Left kidney (tissue), 1 donor: ENCODE measurements at regions not wholly inside any gene's neighbourhood (a gene's known extent, or its start where the extent isn't known, plus 50 kb on each side); places are given as distances from the start of the nearest gene placed in this dataset.

Experiments
- DNase-seq: peaks from one replicate; pipeline ENCODE4 v3.0.0-alpha.2; 2013

DNA sequence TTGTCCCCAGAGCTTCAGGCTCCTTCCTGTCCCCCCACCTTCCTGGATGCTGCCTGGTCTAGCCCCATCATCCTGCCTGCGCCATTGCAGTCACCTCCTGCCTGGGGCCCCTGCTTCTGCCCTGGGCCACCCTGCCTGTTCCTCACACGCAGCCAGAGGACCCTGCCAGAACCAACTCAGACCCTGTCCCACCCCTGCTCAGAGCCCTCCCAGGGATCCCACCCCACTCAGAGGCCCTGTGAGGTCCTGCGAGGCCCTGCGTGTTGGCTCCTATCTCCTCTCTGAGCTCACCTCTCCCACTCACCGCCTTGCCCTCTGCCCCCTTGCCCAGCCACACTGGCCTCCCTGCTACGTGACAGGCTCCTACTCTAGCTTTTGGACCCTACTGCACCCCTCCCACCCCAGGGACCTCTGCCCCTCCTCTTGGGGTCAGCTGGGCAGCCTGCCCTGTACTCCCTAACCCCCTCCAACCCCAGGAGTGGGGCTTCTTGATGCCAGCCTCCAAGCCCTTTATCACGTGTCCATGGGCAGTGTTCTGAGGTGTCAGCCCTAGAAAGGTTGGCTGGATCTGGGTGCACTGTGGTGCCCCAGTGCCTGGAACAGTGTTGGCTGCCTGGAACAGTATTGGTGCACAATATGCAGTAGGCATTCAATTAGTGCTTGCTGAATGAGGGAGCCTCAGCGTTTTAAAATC lies 68.3 kb downstream of the CEBPB start:
- DNase-seq, result no peak

DNA sequence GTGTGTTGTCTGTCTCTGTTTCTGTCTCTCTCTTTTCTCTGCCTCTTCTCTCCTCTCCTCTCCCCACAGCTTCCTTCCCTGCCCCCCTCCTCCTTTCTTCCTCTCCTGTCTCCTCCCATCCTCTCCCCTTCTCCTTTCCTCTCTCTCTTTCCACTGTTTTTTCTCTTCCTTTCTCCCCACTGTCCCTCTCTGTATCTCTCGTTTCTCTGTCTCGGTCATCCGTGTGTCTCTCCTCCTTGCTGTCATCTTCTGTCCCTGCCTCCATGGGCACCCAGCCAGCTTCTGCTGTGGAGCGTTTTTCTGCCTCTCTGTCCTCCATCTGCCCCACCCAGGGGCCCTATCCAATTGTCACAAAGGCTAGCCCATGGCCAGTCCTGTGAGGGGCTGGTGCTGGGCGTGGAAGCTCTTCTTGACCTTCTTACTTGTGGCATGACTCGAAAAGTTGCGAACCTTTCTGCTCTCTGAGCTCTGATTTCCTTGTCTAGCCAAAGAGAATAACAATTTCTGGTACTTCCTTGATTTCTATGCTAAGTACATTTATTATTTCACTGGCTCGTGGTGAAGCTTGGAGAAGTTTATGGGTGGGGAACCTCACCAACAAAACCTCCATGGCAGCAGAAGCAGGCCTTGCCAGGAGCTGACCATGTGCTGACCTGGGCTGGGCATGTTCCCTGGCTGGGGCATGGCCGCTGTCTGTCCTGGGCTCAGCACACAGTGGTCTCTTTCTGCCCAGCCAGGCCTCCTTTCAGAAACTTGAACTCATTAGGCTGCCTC lies 69.3 kb downstream of the CEBPB start:
- no peak for DNase-seq

DNA sequence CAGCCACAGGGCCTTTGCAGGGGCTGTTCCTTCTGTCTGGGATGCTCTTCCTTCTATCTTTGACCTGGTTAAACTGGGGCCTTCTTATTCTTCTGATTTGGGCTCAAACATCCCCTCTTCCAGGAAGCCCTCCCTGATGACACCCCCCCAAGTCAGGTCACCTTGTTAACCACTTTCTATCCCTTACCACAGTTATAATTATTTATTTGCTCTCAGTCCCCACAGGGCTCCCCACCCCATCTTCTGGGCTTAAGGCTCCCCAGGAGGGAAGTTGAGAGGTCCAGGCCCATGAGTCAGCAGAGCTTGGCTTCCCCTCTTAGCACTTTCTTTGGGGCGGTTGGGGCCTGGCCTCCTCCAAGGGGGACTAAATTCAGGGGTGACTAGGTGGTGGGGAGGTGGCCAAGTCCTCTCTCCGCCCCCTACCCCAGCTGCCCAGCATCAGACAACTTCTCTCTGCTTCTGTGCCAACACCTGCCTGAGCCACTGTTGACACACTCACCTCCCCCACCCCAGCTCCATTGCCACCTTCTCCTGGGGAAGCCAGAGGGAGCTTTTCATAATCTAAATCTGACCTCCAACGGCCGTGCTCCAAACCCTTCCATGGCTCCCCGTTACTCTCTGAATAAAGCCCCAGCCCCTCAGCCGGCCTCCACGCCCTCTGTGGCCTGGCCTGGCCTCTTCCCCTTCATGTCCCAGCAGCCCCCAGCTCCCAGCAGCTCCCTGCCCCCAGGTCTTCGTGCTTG lies 70.0 kb downstream of the CEBPB start:
- DNase-seq, result no peak

DNA sequence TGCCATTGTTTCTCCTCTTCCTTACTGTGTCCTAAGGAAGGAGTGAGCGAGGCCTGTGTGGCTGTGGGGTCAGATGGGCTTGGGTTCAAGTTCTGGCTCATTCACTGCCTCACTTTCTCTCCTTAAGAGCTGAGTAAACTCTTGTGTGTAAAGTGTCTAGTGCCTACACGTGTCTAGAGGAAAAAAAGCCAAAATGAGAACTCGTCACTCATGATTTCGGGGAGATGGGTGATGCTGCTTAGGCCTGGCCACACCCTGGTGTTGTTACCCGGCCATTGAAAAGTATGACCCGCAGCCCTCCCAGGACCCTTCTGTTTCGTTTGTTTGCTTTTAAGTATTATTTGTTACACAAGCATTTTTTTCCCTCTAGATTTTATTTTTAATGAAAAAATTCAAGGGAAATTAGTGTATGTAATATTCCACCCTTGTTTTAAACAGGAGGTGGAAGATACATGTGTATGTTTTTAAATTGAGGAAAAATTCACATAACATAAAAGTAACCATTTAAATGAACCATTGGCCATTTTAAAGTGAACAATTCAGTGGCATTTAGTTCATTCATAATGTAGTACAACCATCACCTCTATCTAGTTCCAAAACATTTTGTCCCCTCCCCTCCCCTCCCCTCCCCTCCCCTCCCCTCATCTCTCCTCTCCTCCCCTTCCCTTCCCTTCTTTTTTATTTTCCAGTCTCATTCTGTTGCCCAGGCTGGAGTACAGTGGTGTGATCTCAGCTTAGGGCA lies 71.0 kb downstream of the CEBPB start:
- DNase-seq, result no peak

DNA sequence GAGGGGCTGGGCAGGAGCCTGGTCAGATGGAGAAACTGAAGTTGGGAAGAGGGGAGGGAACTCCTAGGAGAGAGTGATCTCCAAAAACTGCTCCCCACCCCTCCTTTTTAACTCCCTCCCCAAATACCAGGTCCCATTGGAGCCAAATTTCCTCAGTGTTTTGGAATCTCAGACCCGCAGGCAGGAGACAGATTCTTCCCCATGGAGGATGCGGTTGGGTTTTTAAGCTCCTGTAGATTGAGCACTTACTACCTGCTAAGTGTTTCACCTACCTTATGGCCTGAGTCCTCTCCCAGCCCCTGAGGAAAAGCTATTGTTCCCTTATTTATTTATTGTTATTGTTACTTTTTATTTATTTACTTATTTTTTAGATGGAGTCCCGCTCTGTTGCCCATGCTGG lies 73.2 kb downstream of the CEBPB start:
- no peak for DNase-seq

DNA sequence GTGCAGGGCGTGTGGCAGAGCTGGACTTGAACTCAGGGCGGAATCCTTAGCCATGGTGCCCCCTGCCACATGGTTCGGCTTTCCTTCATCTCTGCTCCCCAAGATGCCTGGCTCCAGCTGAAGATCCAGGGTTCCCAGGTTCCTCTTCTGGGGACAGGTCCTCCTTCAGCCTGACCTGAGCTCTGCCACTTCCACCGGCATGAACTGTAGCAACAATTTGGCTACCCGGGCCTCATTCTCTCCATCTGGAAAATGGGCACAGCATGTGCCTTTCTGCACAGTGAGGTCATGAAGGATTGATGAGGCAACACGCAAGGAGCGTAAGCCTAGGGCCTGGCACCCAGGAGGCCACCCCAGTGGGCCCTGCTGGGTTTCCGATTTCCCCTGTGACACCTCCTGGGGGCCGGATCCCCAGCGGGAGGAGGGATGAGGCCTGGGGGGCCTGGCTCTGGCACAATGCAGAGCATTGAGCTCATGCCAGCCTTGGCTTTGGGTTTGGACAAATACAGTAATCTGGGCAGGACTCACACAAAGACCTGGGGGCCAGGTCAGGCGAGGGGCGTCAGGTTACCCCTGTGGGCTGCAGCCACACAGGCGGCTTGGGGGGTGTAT lies 74.0 kb downstream of the CEBPB start:
- no peak for DNase-seq

DNA sequence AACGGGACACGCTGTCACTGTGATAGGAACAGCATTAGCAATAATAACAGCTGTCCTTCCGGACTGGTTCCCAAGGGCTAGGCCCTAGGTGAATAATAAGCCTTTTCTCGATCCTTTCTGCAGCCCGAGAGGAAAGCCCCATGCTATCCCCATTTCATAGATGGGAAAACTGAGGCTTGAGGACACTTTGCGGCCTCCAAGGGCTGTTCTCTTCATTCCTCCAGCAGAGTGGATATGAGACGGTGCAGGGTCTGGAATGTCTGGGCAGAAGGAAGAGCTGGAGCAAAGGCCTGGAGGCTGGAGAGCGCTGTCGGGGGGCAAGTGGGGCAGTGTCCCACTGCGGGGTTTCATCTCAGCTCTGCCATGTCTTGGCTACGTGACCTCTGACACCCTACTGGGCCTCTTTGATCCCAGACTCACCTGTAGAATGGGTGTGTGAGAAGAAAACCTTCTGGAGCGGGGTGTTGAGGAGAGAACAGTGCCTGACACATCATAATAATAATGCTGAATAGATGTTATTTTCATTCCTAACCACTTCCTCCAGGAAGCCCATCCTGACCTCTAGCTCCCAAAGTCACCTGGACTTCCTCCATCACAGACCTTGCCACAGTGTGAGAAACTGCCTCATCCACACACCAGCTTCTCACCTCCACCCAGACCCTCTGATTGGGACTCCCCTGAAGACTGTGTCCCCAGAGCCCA lies 74.8 kb downstream of the CEBPB start:
- no peak for DNase-seq

DNA sequence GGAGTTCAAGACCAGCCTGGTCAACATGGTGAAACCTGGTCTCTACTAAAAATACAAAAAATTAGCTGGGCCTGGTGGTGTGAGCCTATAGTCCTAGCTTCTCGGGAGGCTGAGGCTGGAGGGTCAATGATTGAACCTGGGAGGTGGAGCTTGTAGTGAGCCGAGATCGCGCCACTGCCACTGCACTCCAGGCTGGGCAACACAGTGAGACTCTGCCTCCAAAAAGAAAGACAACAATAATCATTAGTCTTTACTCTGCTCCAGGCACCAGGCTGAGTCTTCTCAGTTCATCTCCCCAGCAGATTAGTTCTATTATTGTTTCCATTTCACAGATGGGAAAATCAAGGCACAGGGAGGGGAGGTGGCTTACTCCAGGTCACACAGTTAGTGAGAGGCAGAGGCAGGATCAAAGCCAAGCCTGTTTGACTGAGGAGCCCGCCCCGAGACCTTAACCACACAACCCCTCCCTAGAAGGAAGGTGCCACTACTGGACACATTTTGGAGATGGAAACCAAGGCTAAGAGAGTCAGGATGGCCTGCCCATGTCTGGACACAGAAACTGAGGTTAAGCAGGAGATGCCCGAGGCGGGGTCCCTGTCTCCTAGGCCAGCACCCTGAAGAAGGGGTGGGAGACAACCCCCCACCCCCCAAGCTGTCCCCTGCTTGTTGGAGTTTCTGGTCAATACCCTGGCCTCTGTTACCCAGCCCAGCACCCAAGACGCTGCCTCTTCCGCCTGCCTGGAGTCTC lies 75.8 kb downstream of the CEBPB start:
- DNase-seq, result no peak

DNA sequence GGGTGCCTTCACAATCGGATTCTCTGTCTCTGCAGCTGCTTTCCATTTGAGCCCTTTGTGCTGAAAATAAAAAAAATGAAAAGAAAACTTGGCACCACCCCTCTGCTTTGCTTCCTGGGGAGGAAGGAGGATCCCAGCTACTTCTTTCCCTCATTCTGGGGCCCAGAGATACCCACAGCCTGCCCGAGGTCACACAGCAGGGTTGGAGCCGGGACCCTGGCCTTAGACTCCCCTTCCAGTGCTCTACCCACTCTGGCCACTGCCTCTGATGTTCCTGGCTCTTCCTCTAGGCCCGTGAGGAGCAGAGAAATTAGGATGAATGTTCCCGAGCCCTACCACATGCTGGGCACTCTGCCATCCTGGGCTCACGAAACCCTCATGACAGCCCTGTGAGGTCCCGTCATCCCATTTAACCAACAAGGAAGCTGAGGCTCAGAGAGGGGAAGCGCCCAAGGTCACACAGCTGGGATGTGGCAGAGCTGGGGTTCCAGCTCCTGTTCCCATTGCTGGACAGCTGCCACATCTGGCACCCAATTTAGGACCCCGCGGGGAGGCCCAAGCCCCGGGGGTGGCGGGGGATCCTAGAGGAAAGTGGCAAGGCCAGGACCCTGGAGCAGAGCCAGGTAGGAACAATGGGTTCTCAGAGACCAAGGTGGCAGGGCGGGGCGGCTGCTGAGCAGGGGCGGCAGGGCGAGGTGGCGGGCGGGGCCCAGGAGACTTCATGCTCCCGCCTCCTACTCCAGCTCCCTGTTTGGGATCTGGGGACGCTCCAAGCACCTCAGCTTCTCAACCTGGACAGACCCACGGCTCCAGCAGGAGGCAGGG lies 76.6 kb downstream of the CEBPB start:
- DNase-seq, result no peak

DNA sequence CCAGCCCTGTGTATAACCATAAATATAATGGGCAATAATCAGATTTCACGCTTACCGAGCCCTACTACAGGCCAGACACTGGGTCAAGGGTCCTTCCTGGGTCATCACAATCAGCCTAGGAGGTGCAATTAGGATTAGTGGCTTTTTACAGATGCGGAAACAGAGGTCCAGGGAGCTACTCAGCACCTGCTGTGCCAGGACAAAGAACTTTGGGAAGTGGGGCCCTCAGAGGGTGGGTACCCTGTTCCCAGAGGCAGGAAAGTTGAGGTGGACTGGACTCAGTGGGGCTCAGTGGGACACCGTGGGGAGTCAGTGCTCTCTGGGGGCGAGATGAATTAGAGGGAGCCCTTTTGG lies 77.2 kb downstream of the CEBPB start:
- DNase-seq, result no peak

DNA sequence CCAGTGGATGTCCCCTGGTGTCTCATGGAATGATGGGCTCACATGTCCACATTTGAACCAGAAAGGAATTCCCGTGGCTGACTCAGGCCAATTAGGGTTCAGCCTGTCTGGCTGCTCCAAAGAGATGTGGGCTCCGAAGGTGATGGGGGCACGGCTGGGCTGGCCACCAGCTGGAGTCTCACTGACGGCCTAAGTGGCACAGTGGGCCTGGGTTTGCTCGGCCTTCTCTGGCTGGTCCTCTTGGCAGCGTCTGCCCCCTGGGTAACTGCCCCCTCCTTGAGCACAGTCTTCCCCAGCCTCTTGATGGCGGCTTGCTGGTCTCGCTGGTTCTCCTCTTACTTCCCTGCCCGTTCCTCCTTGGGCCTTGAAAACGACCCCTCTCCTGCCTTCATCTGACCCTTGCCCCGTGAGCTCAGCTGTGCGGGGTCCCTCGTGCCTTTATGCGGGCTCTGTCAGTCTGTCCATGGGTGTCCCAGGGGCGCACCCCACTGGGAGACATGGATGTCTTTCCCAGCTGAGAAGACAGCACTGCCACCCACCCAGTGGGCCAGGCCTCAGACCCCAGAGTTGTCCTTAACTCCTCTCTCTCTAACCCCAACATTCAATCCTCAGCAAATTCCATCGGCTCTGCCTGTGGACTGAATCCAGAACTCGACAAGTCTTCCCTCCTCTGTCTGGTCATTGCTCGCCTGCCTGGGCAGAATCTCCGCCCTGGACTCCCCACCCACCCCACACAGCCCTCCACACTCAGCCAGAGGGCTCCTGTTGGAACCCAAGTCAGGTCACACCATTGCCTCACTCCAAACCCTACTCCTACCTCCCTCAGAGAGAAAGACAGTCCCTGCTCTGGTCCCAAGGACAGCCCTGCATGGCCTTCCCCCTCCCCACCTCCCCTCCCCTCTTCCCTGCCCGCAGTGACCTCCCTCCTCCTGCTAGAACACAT lies 78.7 kb downstream of the CEBPB start:
- DNase-seq, result no peak

DNA sequence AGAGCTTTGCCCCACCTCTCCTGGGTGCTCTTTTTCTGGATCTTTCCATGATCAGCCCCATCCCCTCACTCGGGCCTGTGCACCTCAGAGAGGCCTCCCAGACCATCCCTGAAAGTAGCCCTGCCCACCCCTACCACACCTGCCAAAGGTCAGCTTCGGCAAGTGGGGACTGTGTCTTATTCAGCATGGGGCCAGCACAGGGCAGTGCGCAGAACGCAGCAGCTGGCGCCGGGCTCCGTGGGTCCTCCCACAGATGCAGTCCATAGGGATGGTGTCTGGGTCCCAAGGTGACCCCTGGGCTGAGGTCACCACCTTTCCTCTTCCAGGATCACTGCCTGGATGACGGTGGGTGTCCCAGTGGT lies 79.4 kb downstream of the CEBPB start:
- DNase-seq, result no peak

DNA sequence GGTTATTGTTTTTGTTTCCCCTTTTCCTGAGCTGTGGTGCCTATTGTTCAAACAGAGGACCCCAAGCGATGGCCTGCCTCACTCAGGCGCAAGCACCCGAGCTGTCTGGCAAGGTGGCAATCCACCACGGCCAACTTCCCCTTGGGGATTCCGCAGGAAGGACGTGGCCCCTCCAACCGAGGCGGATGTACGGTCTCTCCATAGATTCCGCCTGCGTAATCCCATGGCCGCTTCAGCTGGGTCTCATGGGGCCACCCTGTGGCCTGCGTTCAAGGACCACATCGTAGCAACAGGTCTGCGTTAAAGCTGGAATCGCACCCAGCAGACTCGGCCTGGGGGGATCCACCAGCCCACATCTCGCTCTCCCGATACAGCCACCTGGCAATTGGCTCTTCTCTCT lies 79.9 kb downstream of the CEBPB start:
- no peak for DNase-seq

DNA sequence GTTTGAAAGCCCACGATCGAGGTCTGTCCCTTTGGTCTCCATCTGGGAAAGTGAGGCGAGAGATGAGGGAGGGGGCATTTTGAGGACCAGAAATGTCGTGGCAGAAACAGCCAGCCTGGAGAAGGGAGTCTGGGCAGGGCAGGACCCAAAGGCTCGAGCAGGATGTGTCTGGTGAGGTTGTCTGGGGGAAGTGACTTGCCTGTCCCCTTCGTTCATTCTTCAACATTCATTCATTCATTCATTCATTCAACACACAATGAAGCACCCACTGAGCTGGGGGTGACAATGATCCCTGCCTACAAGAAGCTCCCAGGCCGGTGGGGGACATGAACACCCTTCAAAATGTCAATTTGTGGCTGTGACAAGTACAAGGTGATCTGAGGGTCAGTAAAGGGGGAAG lies 80.5 kb downstream of the CEBPB start:
- DNase-seq, result no peak

DNA sequence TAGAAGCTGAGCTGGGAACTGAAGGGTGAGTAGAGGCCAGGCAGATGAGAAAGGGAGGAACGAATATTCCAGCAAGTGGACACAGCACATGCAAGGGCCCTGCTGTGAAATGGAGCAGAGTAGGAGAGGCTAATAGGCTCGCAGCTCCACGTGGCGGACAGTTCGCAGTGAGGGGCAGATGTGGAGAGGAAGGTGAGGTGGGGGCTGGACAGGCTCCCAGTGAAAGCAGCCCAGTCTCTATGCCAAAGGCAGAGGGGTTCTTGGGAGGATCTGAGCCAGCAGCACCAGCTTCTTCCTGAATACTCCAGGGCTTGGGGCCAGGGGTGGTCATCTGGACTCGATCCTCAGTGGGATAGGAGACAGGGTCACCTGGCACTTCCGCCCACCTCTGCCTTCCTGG lies 81.0 kb downstream of the CEBPB start:
- no peak for DNase-seq

DNA sequence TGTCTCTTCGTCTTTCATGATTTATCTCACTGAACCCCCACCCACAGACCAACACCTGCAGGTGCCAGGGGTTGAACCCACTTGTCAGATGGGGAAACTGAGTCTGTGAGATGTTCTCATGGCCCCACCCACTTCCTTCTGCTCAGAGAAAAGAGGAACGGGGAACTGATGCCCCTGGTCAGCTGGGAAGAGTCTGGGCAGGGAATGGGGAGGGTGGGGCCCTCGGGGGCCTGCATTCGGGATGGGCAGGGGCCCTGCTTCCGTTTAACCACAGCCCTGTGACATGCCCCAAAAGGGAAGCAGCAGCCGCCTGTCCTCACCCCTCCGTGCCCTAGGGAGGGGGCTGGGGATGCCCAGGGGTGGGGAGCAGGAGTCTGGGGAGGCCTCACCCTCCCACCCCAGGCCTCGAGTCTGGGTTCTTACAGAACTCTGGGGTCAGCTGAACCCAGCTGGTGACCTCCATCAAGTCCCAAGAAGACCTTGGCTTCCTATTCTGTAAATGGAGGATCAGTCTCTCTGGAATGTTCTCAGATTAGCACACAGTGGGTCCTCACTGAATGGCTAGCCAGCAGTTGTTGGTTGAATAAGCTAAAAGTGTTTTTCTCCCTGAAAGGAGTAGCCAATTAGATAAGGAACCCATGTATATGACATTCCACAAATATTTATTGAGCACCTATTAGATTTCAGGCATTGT lies 81.5 kb downstream of the CEBPB start:
- DNase-seq, result no peak

DNA sequence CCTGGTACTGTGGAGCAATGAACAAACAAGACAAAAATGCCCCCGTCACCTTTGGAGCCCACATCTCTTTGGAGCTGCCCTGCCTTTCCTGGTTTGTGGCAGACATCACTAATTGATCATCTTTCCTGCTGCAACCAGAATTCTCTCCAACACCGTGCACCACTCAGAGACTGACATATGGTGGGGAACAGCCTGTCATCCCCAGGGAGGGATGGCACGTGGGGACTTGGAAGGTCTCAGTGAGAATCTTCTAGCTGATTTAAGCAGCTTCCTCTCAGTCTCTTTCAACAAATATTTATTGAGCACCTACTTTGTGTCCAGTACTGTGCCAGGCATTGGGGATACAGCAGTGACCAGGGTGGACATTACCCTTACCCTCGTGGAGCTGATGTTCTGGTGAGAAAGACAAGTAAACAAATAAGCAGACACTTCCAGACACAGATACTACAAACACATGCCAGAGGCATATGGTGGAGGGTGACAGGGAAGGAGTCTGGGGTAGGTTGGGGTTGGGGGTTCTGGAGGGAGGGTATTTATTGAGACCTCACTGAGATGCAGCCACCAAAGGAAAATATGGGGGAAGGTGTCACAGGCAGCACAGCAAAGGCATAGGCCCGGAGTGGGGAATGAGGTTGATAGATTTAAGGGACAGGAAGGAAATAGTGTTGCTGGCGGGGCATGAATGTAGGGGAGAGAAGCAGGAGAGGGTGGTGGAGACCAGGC lies 82.3 kb downstream of the CEBPB start:
- no peak for DNase-seq
